ENCODE measurements at regions not wholly inside any gene's neighbourhood (a gene's known extent, or its start where the extent isn't known, plus 50 kb on each side); places are given as distances from the start of the nearest gene placed in this dataset.

DNA sequence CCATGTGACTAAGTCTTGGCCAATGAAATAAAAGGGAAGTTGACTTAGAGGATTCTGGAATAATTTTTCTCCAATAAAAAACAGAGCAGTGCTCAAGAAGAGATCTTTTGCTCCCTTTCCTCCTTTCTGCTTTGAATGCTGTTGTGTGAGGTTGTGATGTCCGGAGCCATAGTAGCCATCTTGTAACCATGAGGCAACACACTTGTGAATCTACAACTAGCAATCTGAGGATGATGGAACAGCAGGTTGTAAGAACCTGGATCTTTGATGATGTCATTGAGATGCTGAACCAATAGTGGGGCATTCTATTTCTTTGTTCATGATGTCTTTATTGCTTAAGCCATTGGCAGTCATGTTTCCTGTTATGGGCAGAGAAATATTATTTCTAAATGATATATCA, 230.0 kb upstream of the SRRM4 start:
- ChIA-PET POLR2A (no interaction called here), CTCF (no interaction called here)
- DNase-seq (ENCODE audit: low spot score): no peak
- ATAC-seq: no peak
- H3K27ac Mint-ChIP-seq: no peak overlapping the region
- TF ChIP-seq, protein P1, sequence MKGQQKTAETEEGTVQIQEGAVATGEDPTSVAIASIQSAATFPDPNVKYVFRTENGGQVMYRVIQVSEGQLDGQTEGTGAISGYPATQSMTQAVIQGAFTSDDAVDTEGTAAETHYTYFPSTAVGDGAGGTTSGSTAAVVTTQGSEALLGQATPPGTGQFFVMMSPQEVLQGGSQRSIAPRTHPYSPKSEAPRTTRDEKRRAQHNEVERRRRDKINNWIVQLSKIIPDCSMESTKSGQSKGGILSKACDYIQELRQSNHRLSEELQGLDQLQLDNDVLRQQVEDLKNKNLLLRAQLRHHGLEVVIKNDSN (CRISPR knock-in tag; IDR thresholded peaks at IDR 0.05): no peak
- TF ChIP-seq ZNF423 (CRISPR knock-in tag; IDR thresholded peaks at IDR 0.05) (no peak), NFYB (CRISPR knock-in tag; conservative IDR thresholded peaks at IDR 0.05; ENCODE audit: low read depth) (no peak), TP53 (CRISPR knock-in tag; IDR thresholded peaks at IDR 0.05) (no peak)
- H3K9me3 Mint-ChIP-seq: peaks cover 17% of the 10 kb centered on the region
- peaks cover 3% of the 10 kb centered on the region for H3K27me3 Mint-ChIP-seq (ENCODE audit: low read depth)
- peaks cover 21% of the 10 kb centered on the region for H3K4me1 Mint-ChIP-seq
- H3K4me3 Mint-ChIP-seq: no peak overlapping the region
- no peaks in the 10 kb centered on the region for H3K36me3 Mint-ChIP-seq

DNA sequence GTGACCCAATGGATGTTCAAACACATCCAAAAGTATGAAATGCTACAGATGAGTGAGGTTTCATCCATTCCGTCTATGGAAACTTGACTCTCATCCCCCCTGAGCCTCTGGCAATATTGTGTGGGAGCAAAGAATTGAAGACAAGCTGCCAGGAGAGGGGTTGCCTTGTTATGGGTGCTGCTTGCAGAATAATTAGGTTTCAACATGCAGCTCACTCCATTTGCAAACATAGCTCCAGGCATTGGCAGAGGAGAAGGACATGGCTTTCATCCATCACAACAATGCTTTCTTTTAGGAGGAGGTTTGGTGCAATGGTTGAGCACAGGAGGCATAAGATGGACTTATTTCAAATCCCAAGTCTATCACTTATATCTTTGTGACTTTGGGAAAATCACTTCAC, 220.7 kb upstream of the SRRM4 start:
- CTCF ChIA-PET: no interaction called here
- no peaks in the 10 kb centered on the region for H3K4me1 Mint-ChIP-seq
- ATAC-seq (no peak), DNase-seq (ENCODE audit: low spot score) (no peak)
- H3K9me3 Mint-ChIP-seq: no peaks in the 10 kb centered on the region
- TF ChIP-seq, protein P2, sequence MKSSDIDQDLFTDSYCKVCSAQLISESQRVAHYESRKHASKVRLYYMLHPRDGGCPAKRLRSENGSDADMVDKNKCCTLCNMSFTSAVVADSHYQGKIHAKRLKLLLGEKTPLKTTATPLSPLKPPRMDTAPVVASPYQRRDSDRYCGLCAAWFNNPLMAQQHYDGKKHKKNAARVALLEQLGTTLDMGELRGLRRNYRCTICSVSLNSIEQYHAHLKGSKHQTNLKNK (CRISPR knock-in tag; IDR thresholded peaks at IDR 0.05): no peak
- TF ChIP-seq, protein P3, sequence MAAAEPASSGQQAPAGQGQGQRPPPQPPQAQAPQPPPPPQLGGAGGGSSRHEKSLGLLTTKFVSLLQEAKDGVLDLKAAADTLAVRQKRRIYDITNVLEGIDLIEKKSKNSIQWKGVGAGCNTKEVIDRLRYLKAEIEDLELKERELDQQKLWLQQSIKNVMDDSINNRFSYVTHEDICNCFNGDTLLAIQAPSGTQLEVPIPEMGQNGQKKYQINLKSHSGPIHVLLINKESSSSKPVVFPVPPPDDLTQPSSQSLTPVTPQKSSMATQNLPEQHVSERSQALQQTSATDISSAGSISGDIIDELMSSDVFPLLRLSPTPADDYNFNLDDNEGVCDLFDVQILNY (CRISPR knock-in tag; IDR thresholded peaks at IDR 0.05): no peak
- TF ChIP-seq, protein P4, sequence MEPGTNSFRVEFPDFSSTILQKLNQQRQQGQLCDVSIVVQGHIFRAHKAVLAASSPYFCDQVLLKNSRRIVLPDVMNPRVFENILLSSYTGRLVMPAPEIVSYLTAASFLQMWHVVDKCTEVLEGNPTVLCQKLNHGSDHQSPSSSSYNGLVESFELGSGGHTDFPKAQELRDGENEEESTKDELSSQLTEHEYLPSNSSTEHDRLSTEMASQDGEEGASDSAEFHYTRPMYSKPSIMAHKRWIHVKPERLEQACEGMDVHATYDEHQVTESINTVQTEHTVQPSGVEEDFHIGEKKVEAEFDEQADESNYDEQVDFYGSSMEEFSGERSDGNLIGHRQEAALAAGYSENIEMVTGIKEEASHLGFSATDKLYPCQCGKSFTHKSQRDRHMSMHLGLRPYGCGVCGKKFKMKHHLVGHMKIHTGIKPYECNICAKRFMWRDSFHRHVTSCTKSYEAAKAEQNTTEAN (CRISPR knock-in tag; IDR thresholded peaks at IDR 0.05): no peak
- no peak for TF ChIP-seq NFATC4 (CRISPR knock-in tag; IDR thresholded peaks at IDR 0.05)
- TF ChIP-seq, protein P5, sequence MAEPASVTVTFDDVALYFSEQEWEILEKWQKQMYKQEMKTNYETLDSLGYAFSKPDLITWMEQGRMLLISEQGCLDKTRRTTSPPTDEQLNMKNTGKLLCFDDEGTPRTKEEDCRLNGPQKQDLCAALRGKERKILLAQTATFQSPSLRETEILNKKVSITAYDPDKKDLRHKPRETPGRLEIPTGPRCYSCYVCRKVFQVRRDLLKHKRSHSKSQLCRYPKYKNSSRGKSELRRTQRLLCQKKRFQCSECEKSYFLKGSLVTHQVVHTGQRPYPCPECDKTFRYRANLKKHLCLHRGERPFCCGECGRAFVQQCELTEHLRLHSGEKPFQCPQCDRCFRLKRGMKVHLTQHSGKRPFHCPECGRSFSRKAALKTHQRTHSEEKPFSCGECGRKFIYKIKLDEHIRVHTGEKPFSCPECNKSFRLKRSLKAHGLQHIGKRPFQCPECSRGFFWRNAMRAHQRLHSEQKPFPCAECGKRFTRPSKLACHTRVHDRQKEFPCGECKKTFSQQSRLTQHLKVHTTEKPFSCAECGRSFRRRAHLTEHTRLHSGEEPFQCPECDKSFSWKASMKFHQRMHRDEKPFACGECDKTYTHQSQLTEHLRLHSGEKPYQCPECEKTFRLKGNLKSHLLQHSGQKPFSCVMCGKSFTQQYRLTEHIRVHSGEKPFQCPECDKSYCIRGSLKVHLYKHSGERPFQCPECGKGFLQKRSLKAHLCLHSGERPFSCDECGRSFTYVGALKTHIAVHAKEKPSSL (CRISPR knock-in tag; conservative IDR thresholded peaks at IDR 0.05): no peak
- no peak for TF ChIP-seq FOXP1 (CRISPR knock-in tag; IDR thresholded peaks at IDR 0.05; ENCODE audit: borderline replicate concordance)
- TF ChIP-seq TEAD1 (CRISPR knock-in tag; IDR thresholded peaks at IDR 0.05): no peak
- no peak for TF ChIP-seq RORB (CRISPR knock-in tag; IDR thresholded peaks at IDR 0.05)
- TF ChIP-seq ATF1 (CRISPR knock-in tag; IDR thresholded peaks at IDR 0.05): no peak
- TF ChIP-seq NR2C2 (CRISPR knock-in tag; IDR thresholded peaks at IDR 0.05): no peak
- TF ChIP-seq GABPB1 (CRISPR knock-in tag; IDR thresholded peaks at IDR 0.05): no peak
- TF ChIP-seq, protein P6, sequence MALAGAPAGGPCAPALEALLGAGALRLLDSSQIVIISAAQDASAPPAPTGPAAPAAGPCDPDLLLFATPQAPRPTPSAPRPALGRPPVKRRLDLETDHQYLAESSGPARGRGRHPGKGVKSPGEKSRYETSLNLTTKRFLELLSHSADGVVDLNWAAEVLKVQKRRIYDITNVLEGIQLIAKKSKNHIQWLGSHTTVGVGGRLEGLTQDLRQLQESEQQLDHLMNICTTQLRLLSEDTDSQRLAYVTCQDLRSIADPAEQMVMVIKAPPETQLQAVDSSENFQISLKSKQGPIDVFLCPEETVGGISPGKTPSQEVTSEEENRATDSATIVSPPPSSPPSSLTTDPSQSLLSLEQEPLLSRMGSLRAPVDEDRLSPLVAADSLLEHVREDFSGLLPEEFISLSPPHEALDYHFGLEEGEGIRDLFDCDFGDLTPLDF (CRISPR knock-in tag; IDR thresholded peaks at IDR 0.05): no peak
- TF ChIP-seq SMAD4 (CRISPR knock-in tag; IDR thresholded peaks at IDR 0.05): no peak
- TF ChIP-seq ZNF263 (CRISPR knock-in tag; IDR thresholded peaks at IDR 0.05; ENCODE audit: low read depth): no peak
- POLR2A ChIA-PET: no interaction called here
- peaks cover 7% of the 10 kb centered on the region for H3K27me3 Mint-ChIP-seq (ENCODE audit: low read depth)
- H3K4me3 Mint-ChIP-seq: no peak overlapping the region
- no peak overlapping the region for H3K27ac Mint-ChIP-seq
- H3K36me3 Mint-ChIP-seq: no peaks in the 10 kb centered on the region

DNA sequence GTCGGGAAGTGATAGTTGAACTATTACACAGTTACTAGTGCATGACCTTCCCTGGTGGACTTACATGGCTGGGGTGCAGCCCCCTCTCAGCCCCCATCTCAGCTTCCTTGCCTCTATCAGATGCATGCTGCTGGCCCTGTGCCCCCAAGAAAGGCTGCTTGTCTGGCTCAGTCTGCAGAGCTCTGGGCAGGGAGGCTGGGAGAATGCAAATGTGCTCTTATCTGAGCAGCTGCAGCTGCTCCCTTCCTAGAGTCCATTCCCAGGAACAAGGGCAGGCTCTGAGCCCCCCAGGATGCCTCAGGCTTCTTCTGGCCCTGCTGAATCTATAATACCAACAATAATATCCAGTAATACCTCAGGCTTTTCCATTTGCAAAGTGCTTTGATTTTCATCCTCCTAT, 218.1 kb upstream of the SRRM4 start:
- DNase-seq (ENCODE audit: low spot score) (no peak), ATAC-seq (no peak)
- ChIA-PET CTCF (no interaction called here), POLR2A (interaction anchor here (0.8 kb wide), 1 partner anchor 15 kb away, joined by 3 read pairs; no protein-coding TSS in a partner anchor)
- Mint-ChIP-seq H3K27ac (no peak overlapping the region), H3K9me3 (no peaks in the 10 kb centered on the region), H3K4me3 (no peak overlapping the region), H3K27me3 (ENCODE audit: low read depth) (peaks cover 6% of the 10 kb centered on the region), H3K36me3 (no peaks in the 10 kb centered on the region), H3K4me1 (no peaks in the 10 kb centered on the region)
- no peak for TF ChIP-seq JUN (CRISPR knock-in tag; IDR thresholded peaks at IDR 0.05)
